NT2/D1 (cell line): ENCODE measurements at regions not wholly inside any gene's neighbourhood (a gene's known extent, or its start where the extent isn't known, plus 50 kb on each side); places are given as distances from the start of the nearest gene placed in this dataset.

Experiments used
- YY1 ChIP-seq: IDR thresholded peaks from 2 replicates; pipeline ENCODE4 v1.6.1; 2011; ENCODE audit not compliant: insufficient read length, insufficient read depth
- ZNF274 ChIP-seq: IDR thresholded peaks from 2 replicates; pipeline ENCODE4 v1.6.1; 2011; ENCODE audit warnings: mild to moderate bottlenecking, low read depth, low read length

- no peak for TF ChIP-seq YY1
- TF ChIP-seq ZNF274 = no peak
These were observed 59.8 kb upstream of the SMIM36 start for GRCh38 chr17:55571095-55571494.
